Heart left ventricle (tissue), 16 donors: ENCODE measurements at regions not wholly inside any gene's neighbourhood (a gene's known extent, or its start where the extent isn't known, plus 50 kb on each side); places are given as distances from the start of the nearest gene placed in this dataset.

Experiments used
- ATAC-seq, 4 donors: fragments of 200-7000 bp; cut with Tn5 transposase; one replicate each; pipeline ENCODE4 v1.9.1; 2020 to 2022; ENCODE audit warnings: moderate library complexity in 4 of 4, mild to moderate bottlenecking in 3 of 4, moderate number of reproducible peaks in 1 of 4
- DNase-seq, 5 donors: peaks; one replicate each; pipeline ENCODE4 v3.0.0-alpha.2; 2020
- H3K27ac ChIP-seq, 12 donors: fragments of 200-600 bp; sonication (generic) in 4 of 12; one replicate each; pipeline versions ENCODE4 v1.5.0 to v1.8.0; 2016 to 2022; ENCODE audit warnings: mild to moderate bottlenecking in 2 of 12
- H3K27me3 ChIP-seq, 9 donors: fragments of 200-600 bp; sonication (generic) in 2 of 9; one replicate each; pipeline versions ENCODE4 v1.5.1 to v1.8.0; 2016 to 2022; ENCODE audit warnings: mild to moderate bottlenecking in 3 of 9
- H3K36me3 ChIP-seq, 9 donors: fragments of 200-600 bp; sonication (generic) in 2 of 9; one replicate each; pipeline versions ENCODE4 v1.5.0 to v1.8.0; 2018 to 2022; ENCODE audit warnings: mild to moderate bottlenecking in 2 of 9
- H3K4me1 ChIP-seq, 12 donors: fragments of 200-600 bp; sonication (generic) in 4 of 12; one replicate each; pipeline versions ENCODE4 v1.5.0 to v1.8.0; 2016 to 2022; ENCODE audit warnings: mild to moderate bottlenecking in 3 of 12
- H3K4me3 ChIP-seq, 12 donors: fragments of 200-600 bp; sonication (generic) in 4 of 12; one replicate each; pipeline versions ENCODE4 v1.5.0 to v1.8.0; 2017 to 2022; ENCODE audit warnings: mild to moderate bottlenecking in 9 of 12, moderate library complexity in 4 of 12
- H3K9me3 ChIP-seq, 12 donors: fragments of 200-600 bp; sonication (generic) in 4 of 12; one replicate each; pipeline versions ENCODE4 v1.5.0 to v1.8.0; 2016 to 2022; ENCODE audit warnings: mild to moderate bottlenecking in 1 of 12
- CTCF ChIP-seq, 12 donors: fragments of 200-600 bp; sonication (generic) in 4 of 12; IDR thresholded peaks; one replicate each; pipeline versions ENCODE4 v1.5.0 to v1.8.0; 2018 to 2022; ENCODE audit warnings: antibody characterized with exemption in 12 of 12, mild to moderate bottlenecking in 5 of 12
- POLR2A ChIP-seq, 2 donors: fragments of 450-650 bp; IDR thresholded peaks; one replicate each; pipeline ENCODE4 v1.6.1; 2017; ENCODE audit warnings: antibody characterized with exemption in 2 of 2, mild to moderate bottlenecking in 2 of 2, moderate library complexity in 2 of 2
- WGBS, 4 donors: extraction: QIAGEN DNeasy Blood & Tissue Kit in 2 of 4; methylation state at CpG; one replicate each; pipeline versions ENCODE4 v1.1.5 to v1.1.7; 2013 to 2018; 5-methylcytosine and 5-hydroxymethylcytosine counted together
- intact Hi-C, 10 donors: fragments of 100-400 bp; cut with DNase I; formaldehyde crosslinking; loops; one replicate each; pipeline versions ENCODE4 v1.11.1 to v1.14.2; 2022
- donor health status: ischemic (EF 13 %, LVEDD 7.1; RV severe dilation, severe dysfunction).
- donor health status: healthy with polysubstance abuse.
- donor health status: DM: no; HTN: yes; CAD: no.
- donor health status: DM: no; HTN: no; CAD: no.
- donor health status: ischemic (EF 25% LVEDD 6.9; RV normal size, moderate dysfunction).
- donor health status: ischemic (EF 25% LVEDD 5.7; RV mildly dilated, moderate dysfunction).
- donor health status: healthy.
- donor health status: DM: yes; HTN: yes; CAD: no.
- donor health status: ischemic (EF 35%, LVEDD 5.7; RV mildly dilated, moderate dysfunction).
- donor health status: nonischemic (EF 11% LVEDD 7.7; RV severe dilation, severe dysfunction).
- donor health status: DM: yes; HTN: yes; CAD: no.
- donor health status: PGD.
- donor health status: ischemic (EF 29% LVEDD 5.4; RV normal size, mild dysfunction).
- donor health status: nonischemic (EF 23%, LVEDD 6.1; RV moderate dilation, normal function).

DNA sequence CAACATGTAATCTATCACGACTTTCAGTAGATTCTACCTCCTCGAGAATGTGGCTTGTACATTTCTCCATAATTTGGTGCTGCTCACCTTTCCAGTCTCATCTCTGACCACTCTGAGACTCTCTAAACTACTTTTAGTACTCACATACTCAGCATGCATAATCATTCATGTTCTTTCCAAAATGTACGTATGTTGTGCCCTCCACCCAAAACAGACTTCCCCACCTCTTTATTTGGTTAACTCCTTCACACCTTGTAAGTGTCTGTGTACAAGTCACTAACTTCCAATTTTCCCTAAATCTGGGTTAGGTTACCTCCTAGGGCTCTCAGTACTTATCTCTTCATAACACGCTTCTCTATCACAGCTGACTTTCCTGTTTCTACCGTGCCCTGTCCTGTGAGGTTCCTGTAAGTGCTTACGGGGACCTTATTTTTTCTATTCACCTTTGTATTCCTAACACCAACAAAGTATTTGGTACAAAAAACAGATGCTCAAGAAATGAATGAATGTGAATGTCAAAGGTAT, 186.2 kb upstream of the MKLN1 start:
- no peak for ATAC-seq
- 82 to 91% (median 86%) methylated on average over 6 of the region's 6 CpGs for WGBS, 4 donors
- H3K4me3 ChIP-seq, result no peak overlapping the region
- no peak for TF ChIP-seq CTCF (IDR thresholded peaks at IDR 0.05)
- TF ChIP-seq POLR2A (IDR thresholded peaks at IDR 0.05), result no peak
- no peaks in the 10 kb centered on the region for H3K4me1 ChIP-seq
- no peaks in the 10 kb centered on the region for H3K36me3 ChIP-seq
- no peaks in the 10 kb centered on the region for H3K9me3 ChIP-seq
- no peak overlapping the region for H3K27ac ChIP-seq
- no peaks in the 10 kb centered on the region for H3K27me3 ChIP-seq
- DNase-seq, result no peak
- intact Hi-C loops, result no loop called here

GRCh38 chr7:131143869-131144268, 183.8 kb upstream of the MKLN1 start:
- H3K36me3 ChIP-seq, result no peaks in the 10 kb centered on the region
- H3K4me3 ChIP-seq, result no peak overlapping the region
- DNase-seq, result no peak
- H3K4me1 ChIP-seq, result peaks cover 0 to 8% (median 0%) of the 10 kb centered on the region in 12 donors
- ATAC-seq, result no peak
- TF ChIP-seq POLR2A (IDR thresholded peaks at IDR 0.05) (no peak), CTCF (IDR thresholded peaks at IDR 0.05) (no peak)
- intact Hi-C loops, result no loop called here
- no peaks in the 10 kb centered on the region for H3K27me3 ChIP-seq
- WGBS, 4 donors, result 94 to 98% (median 97%) methylated on average over 4 of the region's 4 CpGs
- no peaks in the 10 kb centered on the region for H3K9me3 ChIP-seq
- no peak overlapping the region for H3K27ac ChIP-seq

DNA sequence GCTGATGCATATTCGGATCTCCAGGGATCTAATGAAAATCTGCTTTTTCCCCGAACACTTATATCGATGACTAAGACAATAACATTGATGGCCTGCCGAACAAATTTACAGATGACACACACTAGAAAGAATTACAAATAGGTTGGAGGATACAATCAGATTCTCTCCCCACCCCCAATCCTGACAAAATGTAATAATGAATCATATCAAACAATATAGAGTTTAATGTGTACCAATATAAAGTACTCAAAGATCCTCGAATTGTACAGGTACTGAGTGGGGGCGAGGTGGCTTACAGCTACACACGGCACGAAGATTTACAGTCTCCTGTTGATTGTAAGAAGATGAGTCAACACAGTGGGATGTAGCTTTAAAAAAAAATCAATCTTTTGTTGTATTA, 182.7 kb upstream of the MKLN1 start:
- no peaks in the 10 kb centered on the region for H3K27me3 ChIP-seq
- H3K27ac ChIP-seq, result no peak overlapping the region
- H3K4me1 ChIP-seq, result peaks cover 0 to 13% (median 0%) of the 10 kb centered on the region in 12 donors
- ATAC-seq (no peak), DNase-seq (no peak)
- H3K36me3 ChIP-seq, result no peaks in the 10 kb centered on the region
- TF ChIP-seq POLR2A (IDR thresholded peaks at IDR 0.05), result no peak
- TF ChIP-seq CTCF (IDR thresholded peaks at IDR 0.05), result no peak
- no peak overlapping the region for H3K4me3 ChIP-seq
- intact Hi-C loops, result no loop called here
- no peaks in the 10 kb centered on the region for H3K9me3 ChIP-seq
- 89 to 94% (median 93%) methylated on average over 8 of the region's 8 CpGs for WGBS, 4 donors

DNA sequence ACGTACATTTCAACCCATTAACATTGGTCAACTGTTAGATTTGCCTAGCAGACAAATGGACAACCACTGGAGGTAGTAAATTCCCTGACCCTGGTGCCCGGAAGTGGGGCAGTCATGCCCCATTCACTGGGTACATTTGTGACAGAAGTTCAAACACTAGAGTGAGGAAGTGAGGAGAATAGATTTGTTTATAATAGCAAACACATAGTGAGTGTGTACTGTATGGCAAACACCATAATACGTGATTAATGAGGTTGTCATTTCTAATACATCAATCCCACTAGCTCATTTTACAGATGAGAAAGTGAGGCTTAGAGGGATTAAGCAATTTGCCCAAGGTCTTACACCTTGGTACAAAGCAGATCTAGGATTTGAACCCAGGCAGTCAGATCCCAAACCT, 181.9 kb upstream of the MKLN1 start:
- 60 to 64% (median 62%) methylated on average over 3 of the region's 3 CpGs for WGBS, 4 donors
- no peak for DNase-seq
- H3K27ac ChIP-seq, result no peak overlapping the region
- ATAC-seq, result no peak
- no peaks in the 10 kb centered on the region for H3K36me3 ChIP-seq
- no peak overlapping the region for H3K4me3 ChIP-seq
- no peaks in the 10 kb centered on the region for H3K27me3 ChIP-seq
- intact Hi-C loops, result no loop called here
- peaks cover 0 to 13% (median 0%) of the 10 kb centered on the region in 12 donors for H3K4me1 ChIP-seq
- TF ChIP-seq CTCF (IDR thresholded peaks at IDR 0.05) (no peak), POLR2A (IDR thresholded peaks at IDR 0.05) (no peak)
- H3K9me3 ChIP-seq, result no peaks in the 10 kb centered on the region
